CD4-positive, alpha-beta T cell treated with Interleukin-17A for 4 hours (primary cell): ENCODE measurements at regions not wholly inside any gene's neighbourhood (a gene's known extent, or its start where the extent isn't known, plus 50 kb on each side); places are given as distances from the start of the nearest gene placed in this dataset.
"Not testable (repeated sequence)": the region's sequence is repeated elsewhere in the genome, so short reads cannot be mapped to it uniquely, and the experiment has no call there.

Source experiments
- DNase-seq: peaks from one replicate; pipeline ENCODE4 v3.0.0-alpha.2; 2020; ENCODE audit warnings: mixed read lengths

- DNase-seq = not testable (repeated sequence)
These were observed 1480.8 kb downstream of the FOXD4L5 start for GRCh38 chr9:63804205-63804604.

DNA sequence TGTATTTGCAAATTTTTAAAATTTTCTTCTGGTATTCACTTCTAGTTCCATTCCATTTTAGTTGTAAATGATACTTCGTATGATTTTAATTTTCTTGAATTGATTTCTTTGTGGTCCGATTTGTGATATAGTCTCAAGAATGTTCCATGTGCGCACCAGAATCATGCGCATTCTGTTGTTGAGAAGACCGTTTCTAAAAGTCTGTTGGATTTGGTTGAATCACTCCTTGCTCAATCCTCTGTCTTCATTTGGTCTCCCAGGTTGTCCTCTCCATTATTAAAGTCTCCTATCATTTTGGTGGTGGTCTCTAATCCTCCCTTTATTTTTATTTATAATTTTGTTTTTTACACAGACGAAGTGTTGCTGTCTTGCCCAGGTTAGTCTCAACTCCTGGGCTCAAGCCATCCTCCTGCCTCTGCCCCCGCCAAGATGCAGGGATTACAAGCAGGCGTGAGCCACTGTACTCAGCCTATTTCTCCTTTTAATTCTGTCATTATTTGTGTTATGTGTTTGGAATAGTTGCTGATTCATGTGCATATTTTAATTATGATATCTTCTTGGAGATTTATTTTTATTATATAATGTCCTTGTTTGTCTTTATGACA lies 1490.8 kb downstream of the FOXD4L5 start:
- DNase-seq = not testable (repeated sequence)

DNA sequence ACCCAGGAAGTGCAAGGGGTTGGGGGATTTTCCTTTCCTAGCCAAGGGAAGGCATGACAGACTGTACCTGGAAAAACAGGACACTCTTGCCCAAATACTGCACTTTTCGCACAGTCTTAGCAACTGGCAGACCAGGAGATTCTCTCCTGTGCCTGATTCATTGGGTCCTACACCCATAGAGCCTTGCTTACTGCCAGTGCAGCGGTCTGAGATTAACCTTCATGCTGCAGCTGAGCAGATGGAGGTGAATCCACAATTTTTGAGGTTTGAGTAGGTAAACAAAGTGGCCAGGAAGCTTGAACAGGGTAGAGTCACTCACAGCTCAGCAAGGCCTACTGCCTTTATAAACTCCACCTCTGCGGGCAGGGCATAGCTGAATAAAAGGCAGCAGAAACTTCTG lies 1497.6 kb downstream of the FOXD4L5 start:
- DNase-seq = not testable (repeated sequence)

- not testable (repeated sequence) for DNase-seq
These were observed 1500.0 kb downstream of the FOXD4L5 start for GRCh38 chr9:63785059-63785458.

- not testable (repeated sequence) for DNase-seq
These were observed 1500.6 kb downstream of the FOXD4L5 start for GRCh38 chr9:63784421-63784820.

DNA sequence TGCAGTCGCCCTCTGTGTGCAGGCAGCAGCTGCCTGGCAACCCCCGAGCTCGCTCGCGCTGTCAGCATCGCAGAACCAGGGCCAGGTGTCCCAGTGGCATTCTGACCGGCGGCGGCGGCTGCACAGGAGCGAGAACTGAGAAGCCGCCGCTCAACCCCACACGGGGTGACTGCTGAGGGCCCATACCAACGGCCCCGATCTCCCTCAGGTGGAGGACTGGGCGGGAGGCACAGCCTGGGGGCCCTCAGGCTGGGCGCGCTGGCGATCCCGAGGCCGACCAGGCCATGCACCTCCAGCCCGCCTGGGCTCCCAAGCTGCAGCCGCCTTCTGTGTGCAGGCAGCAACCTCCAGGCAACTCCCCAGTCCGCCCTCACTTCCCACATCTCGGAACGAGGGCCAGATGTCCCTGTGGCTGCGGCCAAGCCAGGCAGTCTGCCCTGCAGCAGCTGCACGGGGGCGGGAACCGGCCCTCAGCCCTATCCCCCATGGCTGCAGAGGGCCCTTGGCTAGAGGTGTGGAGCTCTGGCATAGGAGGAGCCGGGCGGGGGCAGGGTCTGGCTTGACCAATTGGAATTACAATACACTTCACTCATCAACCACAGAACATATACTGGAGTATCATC lies 1503.1 kb downstream of the FOXD4L5 start:
- not testable (repeated sequence) for DNase-seq

GRCh38 chr9:63781390-63781789 lies 1503.6 kb downstream of the FOXD4L5 start:
- DNase-seq = peak; percentile 39

DNA sequence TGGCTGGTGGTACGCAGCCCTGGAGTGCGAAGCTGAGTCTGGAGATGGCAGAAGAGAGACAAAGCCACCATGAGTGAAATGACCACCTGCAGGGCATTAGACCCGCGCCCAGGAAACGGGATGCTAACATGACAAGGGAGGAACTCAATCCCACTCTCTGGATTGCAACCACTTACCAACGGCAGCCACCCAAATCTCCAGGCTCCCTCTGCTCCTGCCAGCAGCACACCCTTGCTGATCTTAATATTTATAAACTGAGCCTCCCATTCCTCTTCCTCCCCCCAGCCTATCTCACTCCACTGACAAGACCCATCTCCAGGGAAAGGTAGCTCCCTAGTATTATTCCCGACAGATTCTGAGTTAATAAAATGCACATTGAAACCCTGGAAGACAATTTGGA lies 1508.8 kb downstream of the FOXD4L5 start:
- not testable (repeated sequence) for DNase-seq

DNA sequence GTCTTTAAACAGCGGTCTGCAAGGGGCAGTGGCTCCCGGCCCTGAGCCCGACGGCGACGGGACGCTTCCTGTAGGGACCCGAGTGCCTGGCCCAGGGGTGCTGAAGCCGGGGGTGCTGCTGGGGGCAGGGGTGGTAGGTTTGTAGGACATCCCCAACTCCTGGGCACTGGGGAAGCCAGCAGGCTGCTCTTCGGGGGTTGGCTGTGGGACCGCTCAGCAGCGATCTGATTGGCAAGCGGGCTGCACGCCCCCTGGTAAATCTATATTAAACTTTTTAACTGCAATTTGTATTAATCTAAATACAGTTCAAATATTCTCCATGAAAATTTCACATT lies 1510.0 kb downstream of the FOXD4L5 start:
- DNase-seq = not testable (repeated sequence)

- not testable (repeated sequence) for DNase-seq
These were observed 1510.5 kb downstream of the FOXD4L5 start for GRCh38 chr9:63774369-63775091.

DNA sequence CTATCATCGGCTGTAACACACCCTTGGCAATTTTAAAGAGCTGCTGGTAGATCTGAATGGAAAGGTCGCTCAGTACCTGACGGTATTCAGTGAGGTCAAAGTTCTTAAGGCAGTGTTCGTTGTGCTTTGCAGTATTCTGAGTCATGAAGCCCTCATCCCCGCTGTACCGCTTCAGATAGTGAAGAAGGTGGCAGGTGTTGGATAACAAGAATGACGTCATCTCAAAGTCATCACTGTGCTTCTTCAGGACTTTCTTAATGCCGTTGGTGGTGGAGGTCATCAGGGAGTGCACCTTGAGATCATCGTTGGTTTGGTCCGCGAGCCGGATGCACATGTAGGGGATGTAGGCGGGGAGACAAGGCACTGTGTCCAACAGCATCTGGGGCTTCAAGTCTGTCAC lies 1522.8 kb downstream of the FOXD4L5 start:
- not testable (repeated sequence) for DNase-seq

DNA sequence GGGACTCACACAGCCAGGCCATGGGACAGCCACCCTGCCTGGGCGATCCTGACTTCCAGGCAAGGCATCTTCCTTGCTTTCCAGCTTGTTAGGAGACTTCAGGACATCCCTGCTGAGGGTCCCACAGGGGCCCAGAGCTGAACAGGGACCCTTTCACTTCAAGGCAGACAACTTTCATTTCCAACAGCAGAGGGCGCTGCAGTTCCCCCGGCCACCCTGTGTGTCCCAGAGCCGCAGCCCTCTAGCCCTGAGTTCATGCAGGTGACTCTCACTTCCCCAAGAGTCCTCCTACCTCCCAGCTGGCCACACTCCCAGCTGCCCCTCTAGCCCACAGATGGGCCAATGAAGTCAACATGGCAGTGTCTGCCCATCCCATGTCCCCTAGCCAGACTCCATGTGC lies 1556.0 kb downstream of the FOXD4L5 start:
- not testable (repeated sequence) for DNase-seq

GRCh38 chr9:63728287-63728686 lies 1556.7 kb downstream of the FOXD4L5 start:
- DNase-seq = no peak

DNA sequence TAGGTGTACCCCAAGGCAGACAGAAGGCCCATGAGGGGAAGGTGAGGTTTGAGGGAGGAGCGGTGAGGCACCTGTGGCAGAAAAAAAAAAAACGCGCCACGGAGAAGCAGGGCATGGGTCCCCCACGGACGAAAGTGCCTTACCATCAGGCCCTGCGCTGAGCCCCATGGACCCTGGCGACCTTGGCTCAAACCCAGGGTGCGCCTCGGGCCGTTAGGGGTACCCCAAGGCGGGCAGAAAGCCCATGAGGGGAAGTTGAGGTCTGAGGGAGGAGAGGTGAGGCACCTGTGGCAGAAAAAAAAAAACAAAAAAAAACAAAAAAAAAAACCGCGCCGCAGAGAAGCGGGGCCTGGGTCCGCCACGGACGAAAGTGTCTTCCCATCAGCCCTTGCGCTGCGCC lies 1576.7 kb downstream of the FOXD4L5 start:
- DNase-seq = not testable (repeated sequence)

- DNase-seq = not testable (repeated sequence)
These were observed 1580.6 kb downstream of the FOXD4L5 start for GRCh38 chr9:63704456-63704855.

GRCh38 chr9:63703670-63704069 lies 1581.3 kb downstream of the FOXD4L5 start:
- not testable (repeated sequence) for DNase-seq

DNA sequence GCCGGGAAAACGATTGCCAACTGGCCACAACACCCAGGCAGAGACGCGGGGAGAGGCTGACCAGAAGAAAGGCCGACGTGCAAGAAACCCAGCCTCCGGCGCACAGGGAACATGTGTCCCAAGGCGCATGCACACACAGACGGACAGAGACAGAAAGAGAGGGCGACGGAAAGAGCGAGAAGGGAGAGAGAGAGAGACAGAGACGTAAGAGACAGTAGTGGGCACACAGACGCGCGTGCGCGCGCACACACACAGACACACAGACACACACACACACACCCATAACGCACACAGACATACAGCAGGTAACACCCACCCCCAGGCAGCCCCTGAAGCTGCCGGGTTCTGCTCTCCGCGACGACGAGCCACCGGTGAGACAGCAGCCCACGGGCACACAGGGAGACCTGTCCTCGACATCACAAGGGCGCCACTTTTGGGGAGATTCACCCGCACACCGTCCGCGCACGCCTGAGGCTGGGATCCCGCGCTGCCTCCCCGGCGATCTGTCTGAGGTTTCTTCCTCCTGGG lies 1581.8 kb downstream of the FOXD4L5 start:
- DNase-seq = not testable (repeated sequence)
